ENCODE measurements at regions not wholly inside any gene's neighbourhood (a gene's known extent, or its start where the extent isn't known, plus 50 kb on each side); places are given as distances from the start of the nearest gene placed in this dataset.
"Not testable (repeated sequence)": the region's sequence is repeated elsewhere in the genome, so short reads cannot be mapped to it uniquely, and the experiment has no call there.

- no peak for DNase-seq
Observed at GRCh38 chr11:13782390-13783075, 114.1 kb downstream of the FAR1 start.

GRCh38 chr11:13784441-13784840 lies 116.0 kb downstream of the FAR1 start:
- no peak for DNase-seq

GRCh38 chr11:13784855-13785254 lies 116.4 kb downstream of the FAR1 start:
- no peak for DNase-seq

- no peak for DNase-seq
Observed at GRCh38 chr11:13786688-13787087, 118.2 kb downstream of the FAR1 start.

GRCh38 chr11:13797616-13798015 lies 129.1 kb downstream of the FAR1 start:
- DNase-seq: not testable (repeated sequence)

- DNase-seq: no peak
Observed at GRCh38 chr11:13800901-13801300, 132.4 kb downstream of the FAR1 start.

GRCh38 chr11:13818325-13818724 lies 144.2 kb upstream of the SPON1 start:
- no peak for DNase-seq

GRCh38 chr11:13826505-13827278 lies 135.8 kb upstream of the SPON1 start:
- DNase-seq: no peak

GRCh38 chr11:13831696-13832095 lies 130.8 kb upstream of the SPON1 start:
- DNase-seq: no peak

GRCh38 chr11:13834463-13834862 lies 128.1 kb upstream of the SPON1 start:
- no peak for DNase-seq

- no peak for DNase-seq
Observed at GRCh38 chr11:13836666-13837065, 125.9 kb upstream of the SPON1 start.

- DNase-seq: no peak
Observed at GRCh38 chr11:13837286-13837685, 125.2 kb upstream of the SPON1 start.

- DNase-seq: no peak
Observed at GRCh38 chr11:13841393-13841792, 121.1 kb upstream of the SPON1 start.

GRCh38 chr11:13848031-13848430 lies 114.5 kb upstream of the SPON1 start:
- DNase-seq: no peak

- DNase-seq: no peak
Observed at GRCh38 chr11:13850231-13851005, 112.1 kb upstream of the SPON1 start.

GRCh38 chr11:13851691-13852090 lies 110.8 kb upstream of the SPON1 start:
- DNase-seq: no peak

GRCh38 chr11:13852481-13852880 lies 110.0 kb upstream of the SPON1 start:
- DNase-seq: no peak

- DNase-seq: no peak
Observed at GRCh38 chr11:13857828-13858227, 104.7 kb upstream of the SPON1 start.

GRCh38 chr11:13859892-13860291 lies 102.6 kb upstream of the SPON1 start:
- DNase-seq: no peak

- no peak for DNase-seq
Observed at GRCh38 chr11:13861411-13861810, 101.1 kb upstream of the SPON1 start.

- no peak for DNase-seq
Observed at GRCh38 chr11:13862845-13863392, 99.6 kb upstream of the SPON1 start.

- no peak for DNase-seq
Observed at GRCh38 chr11:13868710-13869397, 93.7 kb upstream of the SPON1 start.

GRCh38 chr11:13869398-13869886 lies 93.1 kb upstream of the SPON1 start:
- no peak for DNase-seq
